Parathyroid adenoma (tissue), 2 donors: ENCODE measurements at regions not wholly inside any gene's neighbourhood (a gene's known extent, or its start where the extent isn't known, plus 50 kb on each side); places are given as distances from the start of the nearest gene placed in this dataset.
"Not testable (repeated sequence)": the region's sequence is repeated elsewhere in the genome, so short reads cannot be mapped to it uniquely, and the experiment has no call there.

ENCODE experiments used
- H2AFZ ChIP-seq: fragments of 300-600 bp; sonication (generic); one replicate; pipeline ENCODE4 v1.7.0; 2017; ENCODE audit warnings: antibody characterized with exemption, mild to moderate bottlenecking
- H3K27ac ChIP-seq: fragments of 300-600 bp; sonication (generic); one replicate; pipeline ENCODE4 v1.7.0; 2017
- H3K27me3 ChIP-seq: fragments of 300-600 bp; sonication (generic); one replicate; pipeline ENCODE4 v1.7.0; 2017; ENCODE audit warnings: low read length; ENCODE audit not compliant: control insufficient read depth, insufficient read depth
- H3K36me3 ChIP-seq: fragments of 300-600 bp; sonication (generic); one replicate; pipeline ENCODE4 v1.7.0; 2017; ENCODE audit warnings: low read length; ENCODE audit not compliant: control insufficient read depth, insufficient read depth
- H3K4me1 ChIP-seq: fragments of 300-600 bp; sonication (generic); one replicate; pipeline ENCODE4 v1.7.0; 2017; ENCODE audit warnings: control low read depth
- H3K4me2 ChIP-seq: fragments of 300-600 bp; sonication (generic); one replicate; pipeline ENCODE4 v1.7.0; 2017; ENCODE audit warnings: low read length
- H3K4me3 ChIP-seq: fragments of 300-600 bp; sonication (generic); one replicate; pipeline ENCODE4 v1.7.0; 2017; ENCODE audit warnings: low read depth, low read length
- H3K79me2 ChIP-seq: fragments of 300-600 bp; sonication (generic); one replicate; pipeline ENCODE4 v1.7.0; 2017; ENCODE audit warnings: control low read depth
- H3K9ac ChIP-seq: fragments of 300-600 bp; sonication (generic); one replicate; pipeline ENCODE4 v1.7.0; 2017; ENCODE audit warnings: mild to moderate bottlenecking
- H3K9me3 ChIP-seq: fragments of 300-600 bp; sonication (generic); one replicate; pipeline ENCODE4 v1.7.0; 2017; ENCODE audit warnings: low read length; ENCODE audit not compliant: control insufficient read depth
- TF ChIP-seq, protein P1 (sequence below): fragments of 300-600 bp; sonication (generic); IDR thresholded peaks from one replicate; pipeline ENCODE4 v1.7.0; 2017; ENCODE audit warnings: antibody characterized with exemption, mild to moderate bottlenecking
- donor health status: primary hyperparathyroidism.

- Histone ChIP-seq H3K27ac (no peak overlapping the region), H3K9ac (no peak overlapping the region), H3K27me3 (no peaks in the 10 kb centered on the region), H3K79me2 (no peaks in the 10 kb centered on the region), H3K4me2 (no peak overlapping the region), H3K4me1 (no peaks in the 10 kb centered on the region), H2AFZ (no peak overlapping the region), H3K4me3 (no peak overlapping the region), H3K36me3 (no peaks in the 10 kb centered on the region), H3K9me3 (no peaks in the 10 kb centered on the region)
- TF ChIP-seq, protein P1, sequence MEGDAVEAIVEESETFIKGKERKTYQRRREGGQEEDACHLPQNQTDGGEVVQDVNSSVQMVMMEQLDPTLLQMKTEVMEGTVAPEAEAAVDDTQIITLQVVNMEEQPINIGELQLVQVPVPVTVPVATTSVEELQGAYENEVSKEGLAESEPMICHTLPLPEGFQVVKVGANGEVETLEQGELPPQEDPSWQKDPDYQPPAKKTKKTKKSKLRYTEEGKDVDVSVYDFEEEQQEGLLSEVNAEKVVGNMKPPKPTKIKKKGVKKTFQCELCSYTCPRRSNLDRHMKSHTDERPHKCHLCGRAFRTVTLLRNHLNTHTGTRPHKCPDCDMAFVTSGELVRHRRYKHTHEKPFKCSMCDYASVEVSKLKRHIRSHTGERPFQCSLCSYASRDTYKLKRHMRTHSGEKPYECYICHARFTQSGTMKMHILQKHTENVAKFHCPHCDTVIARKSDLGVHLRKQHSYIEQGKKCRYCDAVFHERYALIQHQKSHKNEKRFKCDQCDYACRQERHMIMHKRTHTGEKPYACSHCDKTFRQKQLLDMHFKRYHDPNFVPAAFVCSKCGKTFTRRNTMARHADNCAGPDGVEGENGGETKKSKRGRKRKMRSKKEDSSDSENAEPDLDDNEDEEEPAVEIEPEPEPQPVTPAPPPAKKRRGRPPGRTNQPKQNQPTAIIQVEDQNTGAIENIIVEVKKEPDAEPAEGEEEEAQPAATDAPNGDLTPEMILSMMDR, result no peak
Observed at GRCh38 chr18:28728891-28729290, 552.0 kb upstream of the CDH2 start.

DNA sequence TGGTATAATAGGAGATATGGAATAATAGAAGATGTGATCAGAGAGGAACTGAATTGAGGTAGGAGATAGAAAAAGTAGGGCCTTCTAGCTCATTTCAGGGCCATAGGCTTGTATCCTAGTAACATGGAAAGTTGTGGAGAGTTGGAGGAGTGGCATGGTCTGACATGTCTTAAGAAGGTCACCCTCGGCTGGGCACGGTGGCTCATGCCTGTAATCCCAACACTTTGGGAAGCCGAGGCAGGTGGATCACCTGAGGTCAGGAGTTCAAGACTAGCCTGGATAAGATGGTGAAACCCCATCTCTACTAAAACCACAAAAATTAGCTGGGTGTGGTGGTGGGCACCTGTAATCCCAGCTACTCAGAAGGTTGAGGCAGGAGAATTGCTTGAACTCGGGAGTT lies 550.3 kb upstream of the CDH2 start:
- H3K27ac ChIP-seq, H3K9ac ChIP-seq, H3K36me3 ChIP-seq, H2AFZ ChIP-seq, H3K4me1 ChIP-seq, H3K9me3 ChIP-seq, H3K79me2 ChIP-seq, H3K4me3 ChIP-seq, H3K27me3 ChIP-seq, H3K4me2 ChIP-seq: not testable (repeated sequence)

- Histone ChIP-seq H3K9ac (no peak overlapping the region), H3K9me3 (no peaks in the 10 kb centered on the region), H3K27ac (no peak overlapping the region), H2AFZ (no peak overlapping the region), H3K79me2 (no peaks in the 10 kb centered on the region), H3K27me3 (no peaks in the 10 kb centered on the region), H3K4me3 (no peak overlapping the region), H3K4me2 (no peak overlapping the region), H3K4me1 (no peaks in the 10 kb centered on the region), H3K36me3 (no peaks in the 10 kb centered on the region)
- TF ChIP-seq, protein P1, result no peak
Observed at GRCh38 chr18:28725876-28726275, 548.9 kb upstream of the CDH2 start.

DNA sequence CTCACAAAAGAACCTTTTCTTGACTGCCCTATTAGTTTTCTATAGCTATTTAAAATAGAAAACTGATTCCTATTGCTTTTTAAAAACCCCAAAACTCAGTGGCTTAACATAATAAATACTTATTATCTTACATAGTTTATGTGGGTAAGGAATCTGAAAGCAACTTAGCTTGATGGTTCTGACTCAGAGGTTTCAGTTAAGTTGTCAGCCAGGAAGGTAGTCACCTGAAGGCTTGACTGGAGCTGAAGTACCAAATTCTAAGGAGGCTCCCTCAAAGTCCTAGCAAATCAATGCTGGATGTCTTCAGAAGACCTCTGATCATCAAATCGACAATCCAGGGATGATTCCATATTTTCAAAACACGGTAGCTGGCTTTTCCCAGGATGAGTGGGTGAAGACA lies 546.6 kb upstream of the CDH2 start:
- Histone ChIP-seq H2AFZ (no peak overlapping the region), H3K4me3 (no peak overlapping the region), H3K36me3 (no peaks in the 10 kb centered on the region), H3K79me2 (no peaks in the 10 kb centered on the region), H3K4me2 (no peak overlapping the region), H3K9ac (no peak overlapping the region), H3K27me3 (no peaks in the 10 kb centered on the region), H3K4me1 (no peaks in the 10 kb centered on the region), H3K9me3 (no peaks in the 10 kb centered on the region), H3K27ac (no peak overlapping the region)
- TF ChIP-seq, protein P1, result no peak

DNA sequence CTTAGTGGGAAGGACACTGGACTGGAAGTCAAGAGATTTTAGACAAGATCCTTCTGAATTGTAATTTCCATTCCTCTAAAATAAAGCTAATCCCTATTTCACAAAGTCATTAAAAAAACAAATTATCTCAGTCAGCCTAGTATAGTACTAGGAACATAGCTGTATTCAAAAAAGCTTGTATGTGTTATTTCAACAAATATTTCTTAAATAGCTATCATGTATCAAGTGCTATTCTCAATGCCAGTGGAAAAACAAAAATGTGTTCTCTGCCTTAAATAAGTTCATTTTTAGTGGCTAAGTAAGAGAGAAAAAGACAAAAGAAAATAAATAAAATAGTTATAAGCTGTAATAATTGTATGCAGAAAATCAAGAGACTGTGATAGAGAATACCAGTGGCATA lies 541.8 kb upstream of the CDH2 start:
- H3K27me3 ChIP-seq, result no peaks in the 10 kb centered on the region
- H2AFZ ChIP-seq, result no peak overlapping the region
- TF ChIP-seq, protein P1, result no peak
- no peak overlapping the region for H3K4me3 ChIP-seq
- no peak overlapping the region for H3K9ac ChIP-seq
- no peaks in the 10 kb centered on the region for H3K79me2 ChIP-seq
- no peaks in the 10 kb centered on the region for H3K36me3 ChIP-seq
- no peaks in the 10 kb centered on the region for H3K9me3 ChIP-seq
- no peak overlapping the region for H3K27ac ChIP-seq
- no peaks in the 10 kb centered on the region for H3K4me1 ChIP-seq
- H3K4me2 ChIP-seq, result no peak overlapping the region
